Limb (tissue), 2 donors: ENCODE measurements at regions not wholly inside any gene's neighbourhood (a gene's known extent, or its start where the extent isn't known, plus 50 kb on each side); places are given as distances from the start of the nearest gene placed in this dataset.
"Not testable (repeated sequence)": the region's sequence is repeated elsewhere in the genome, so short reads cannot be mapped to it uniquely, and the experiment has no call there.

Experiments
- DNase-seq, 2 donors: peaks; one replicate each; pipeline ENCODE4 v3.0.0-alpha.2; 2016; ENCODE audit errors: extremely low spot score in 2 of 2

DNA sequence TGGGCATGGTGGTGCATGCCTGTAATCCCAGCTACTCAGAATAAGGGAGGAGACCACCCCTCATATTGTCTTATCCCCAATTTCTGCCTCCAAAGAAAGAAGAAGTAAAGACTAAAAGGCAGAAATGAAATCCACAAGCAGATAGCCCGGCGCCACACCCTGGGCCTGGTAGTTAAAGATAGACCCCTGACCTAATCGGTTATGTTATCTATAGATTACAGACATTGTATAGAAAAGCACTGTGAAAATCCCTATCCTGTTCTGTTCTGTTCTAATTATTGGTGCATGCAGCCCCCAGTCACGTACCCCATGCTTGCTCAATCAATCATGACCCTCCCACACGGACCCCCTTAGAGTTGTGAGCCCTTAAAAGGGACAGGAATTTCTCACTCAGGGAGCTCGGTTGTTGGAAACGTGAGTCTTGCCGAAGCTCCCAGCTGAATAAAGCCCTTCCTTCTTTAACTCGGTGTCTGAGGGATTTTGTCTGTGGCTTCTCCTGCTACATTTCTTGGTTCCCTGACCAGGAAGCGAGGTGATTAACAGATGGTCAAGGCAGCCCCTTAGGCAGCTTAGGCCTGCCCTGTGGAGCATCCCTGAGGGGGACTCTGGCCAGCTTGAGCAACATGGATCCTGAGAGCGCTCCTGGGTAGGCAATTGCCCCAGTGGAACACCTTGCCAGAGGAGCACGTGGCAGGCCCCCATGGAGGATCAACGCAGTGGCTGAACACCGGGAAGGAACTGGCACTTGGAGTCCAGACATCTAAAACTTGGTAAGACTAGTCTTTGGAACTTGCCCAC is 188.7 kb upstream of the NDUFV2 start:
- DNase-seq = not testable (repeated sequence)

- DNase-seq = not testable (repeated sequence)
Observed at GRCh38 chr18:8914404-8915264, 187.9 kb upstream of the NDUFV2 start.

DNA sequence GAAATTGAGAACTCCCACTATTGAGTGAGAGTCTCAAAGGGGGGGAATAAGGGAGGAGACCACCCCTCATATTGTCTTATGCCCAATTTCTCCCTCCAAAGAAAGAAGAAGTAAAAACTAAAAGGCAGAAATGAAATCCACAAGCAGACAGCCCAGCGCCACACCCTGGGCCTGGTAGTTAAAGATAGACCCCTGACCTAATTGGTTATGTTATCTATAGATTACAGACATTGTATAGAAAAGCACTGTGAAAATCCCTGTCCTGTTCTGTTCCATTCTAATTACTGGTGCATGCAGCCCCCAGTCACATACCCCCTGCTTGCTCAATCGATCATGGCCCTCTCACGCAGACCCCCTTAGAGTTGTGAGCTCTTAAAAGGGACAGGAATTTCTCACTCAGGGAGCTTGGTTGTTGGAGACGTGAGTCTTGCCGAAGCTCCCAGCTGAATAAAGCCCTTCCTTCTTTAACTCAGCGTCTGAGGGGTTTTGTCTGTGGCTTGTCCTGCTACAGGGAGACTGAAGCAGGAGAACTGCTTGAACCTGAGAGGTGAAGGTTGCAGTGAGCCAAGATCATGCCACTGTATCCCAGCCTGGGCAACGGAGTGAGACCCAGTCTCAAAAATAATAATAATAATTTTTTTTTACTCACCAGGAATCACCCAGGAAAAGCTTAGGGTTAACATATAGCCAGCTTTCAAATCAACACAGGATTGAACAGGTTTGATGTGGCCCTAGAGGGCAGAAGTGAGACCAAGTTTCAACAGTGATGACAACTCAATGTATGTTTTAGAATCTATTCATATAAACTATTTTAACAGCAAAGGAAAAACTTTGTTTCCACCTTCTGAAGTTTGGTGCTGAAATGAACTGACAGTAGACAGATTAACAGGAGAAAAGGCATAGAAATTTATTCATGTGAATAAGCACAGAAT is 181.4 kb upstream of the NDUFV2 start:
- DNase-seq = not testable (repeated sequence)

GRCh38 chr18:8926464-8926863 is 176.0 kb upstream of the NDUFV2 start:
- no peak for DNase-seq

DNA sequence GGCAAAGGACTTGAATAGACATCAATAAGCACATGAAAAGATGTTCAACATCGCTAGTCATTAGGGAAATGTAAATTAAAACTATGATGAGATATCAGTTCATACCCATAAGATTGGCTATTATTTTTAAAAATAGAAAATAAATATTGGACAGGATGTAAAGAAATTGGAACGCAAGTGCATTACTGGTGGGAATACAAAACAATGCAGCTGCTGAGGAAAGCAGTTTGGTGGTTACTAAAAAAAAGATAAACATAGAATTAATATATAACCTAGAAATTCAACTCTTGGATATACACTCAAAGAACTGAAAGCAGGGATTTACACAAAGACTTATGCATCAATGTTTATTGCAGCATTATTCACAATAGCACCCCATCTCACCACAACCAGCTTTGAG is 174.5 kb upstream of the NDUFV2 start:
- no peak for DNase-seq

DNA sequence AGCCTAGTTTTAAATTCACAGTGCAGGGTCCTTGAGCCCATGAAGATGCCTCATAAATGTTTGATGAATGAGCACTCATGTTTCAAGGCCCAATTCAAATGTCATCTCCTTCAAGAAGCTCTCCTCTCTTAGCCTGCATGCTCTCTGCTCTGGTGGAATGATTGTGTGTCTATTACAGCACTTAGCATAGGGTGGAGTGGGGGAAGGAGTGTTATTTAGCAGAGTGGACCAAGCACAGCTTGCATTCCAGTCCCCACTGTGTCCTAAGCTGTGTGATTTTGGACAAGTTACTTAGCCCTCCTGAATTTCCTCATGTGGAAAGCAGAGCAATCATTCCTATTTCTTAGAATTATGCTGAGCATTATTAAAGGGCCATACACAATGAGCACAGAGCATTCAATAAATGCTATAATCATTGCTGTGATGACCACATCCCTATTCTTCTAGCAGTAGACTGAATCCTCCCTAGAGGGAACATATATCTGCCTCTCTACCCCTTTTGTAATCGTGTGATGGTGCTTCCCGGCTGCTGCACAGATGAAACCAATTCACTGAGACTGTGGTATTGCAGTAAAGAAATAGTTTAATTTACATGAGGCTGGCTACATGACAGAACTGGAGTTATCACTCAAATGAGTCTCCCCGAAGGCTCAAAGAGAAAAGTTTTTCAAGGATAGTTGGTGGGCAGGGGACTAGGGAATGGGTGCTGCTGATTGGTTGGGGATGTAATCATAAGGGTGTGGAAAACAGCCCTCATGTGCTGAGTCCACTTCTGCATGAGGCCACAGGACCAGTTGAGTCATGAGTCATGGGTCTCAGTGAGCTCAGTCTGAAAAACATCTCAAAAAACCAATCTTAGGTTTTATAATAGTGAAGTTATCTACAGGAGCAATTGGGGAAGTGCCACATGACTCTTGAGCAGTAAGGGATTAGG is 173.4 kb upstream of the NDUFV2 start:
- DNase-seq = no peak

DNA sequence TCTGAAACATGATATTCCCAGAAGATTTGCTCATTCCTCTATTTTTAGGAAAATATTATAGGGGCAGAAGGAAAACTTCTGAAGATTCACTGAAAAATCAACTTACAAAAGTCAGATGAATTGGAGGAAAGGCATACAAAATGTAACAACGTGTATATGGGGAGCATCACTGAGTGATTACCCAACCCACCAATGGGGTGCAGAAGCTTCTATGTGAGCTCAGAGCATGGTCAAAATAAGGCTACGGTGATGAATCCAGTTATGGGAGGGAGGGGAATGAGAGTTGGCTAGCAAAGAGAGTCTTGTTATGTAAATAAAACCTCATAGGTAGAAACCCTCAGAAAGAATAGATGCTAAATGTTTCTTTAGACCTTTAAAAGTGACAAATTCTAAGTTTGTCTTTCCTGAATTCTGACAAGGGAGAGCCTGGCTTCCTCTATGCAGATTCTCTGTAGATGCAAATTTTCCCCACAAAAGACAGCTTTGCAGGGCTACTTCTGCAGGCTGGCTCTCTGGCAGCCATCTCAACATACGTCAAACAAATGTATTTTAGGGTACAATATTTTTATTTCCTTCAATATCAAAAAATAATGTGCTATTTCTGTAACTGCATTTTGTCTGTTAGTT is 171.4 kb upstream of the NDUFV2 start:
- DNase-seq = no peak

DNA sequence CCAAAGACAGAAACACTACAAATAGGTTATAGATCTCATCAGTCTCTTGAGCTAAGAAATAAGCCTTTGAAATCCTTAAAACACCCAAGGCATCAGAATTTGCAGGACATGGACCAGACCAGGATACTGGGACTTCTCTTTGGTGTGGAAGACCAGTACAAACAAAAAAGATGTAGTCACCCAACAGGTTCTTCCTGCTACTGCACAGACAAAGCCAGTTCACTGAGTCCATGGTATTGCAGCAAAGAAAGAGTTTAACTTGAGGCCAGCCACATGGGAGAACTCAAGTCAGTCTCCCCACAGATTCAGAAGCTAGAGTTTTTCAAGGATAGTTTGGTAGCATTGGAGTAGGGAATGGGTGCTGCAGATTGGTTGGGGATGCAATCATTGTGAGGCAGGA is 169.6 kb upstream of the NDUFV2 start:
- DNase-seq = no peak

DNA sequence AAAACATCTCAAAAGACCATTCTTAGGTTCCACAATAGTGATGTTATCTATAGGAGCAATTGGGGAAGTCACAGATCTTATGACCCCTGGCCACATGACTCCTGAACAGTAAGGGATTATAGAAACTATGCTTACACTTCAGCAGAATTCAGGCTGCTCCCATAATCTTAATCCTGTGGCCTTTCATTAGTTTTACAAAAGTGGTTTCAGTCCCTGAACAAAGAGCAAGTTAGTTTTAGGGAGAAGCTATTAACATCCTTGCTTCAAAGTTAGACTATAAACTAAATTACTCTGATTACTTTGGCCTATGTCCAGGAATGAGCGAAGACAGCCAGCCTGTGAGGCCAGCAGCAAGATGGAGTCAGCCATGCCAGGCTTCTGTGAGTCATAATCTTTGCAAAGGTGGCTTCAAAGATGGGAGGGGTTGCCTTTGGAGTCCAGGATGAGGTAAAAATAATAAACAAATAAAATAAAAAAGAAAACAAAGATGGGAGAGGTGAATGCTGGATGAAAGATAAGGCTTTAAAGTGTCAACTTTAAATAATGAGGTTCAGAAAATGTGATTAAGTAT is 168.7 kb upstream of the NDUFV2 start:
- no peak for DNase-seq

- not testable (repeated sequence) for DNase-seq
Observed at GRCh38 chr18:8935346-8935745, 167.2 kb upstream of the NDUFV2 start.

DNA sequence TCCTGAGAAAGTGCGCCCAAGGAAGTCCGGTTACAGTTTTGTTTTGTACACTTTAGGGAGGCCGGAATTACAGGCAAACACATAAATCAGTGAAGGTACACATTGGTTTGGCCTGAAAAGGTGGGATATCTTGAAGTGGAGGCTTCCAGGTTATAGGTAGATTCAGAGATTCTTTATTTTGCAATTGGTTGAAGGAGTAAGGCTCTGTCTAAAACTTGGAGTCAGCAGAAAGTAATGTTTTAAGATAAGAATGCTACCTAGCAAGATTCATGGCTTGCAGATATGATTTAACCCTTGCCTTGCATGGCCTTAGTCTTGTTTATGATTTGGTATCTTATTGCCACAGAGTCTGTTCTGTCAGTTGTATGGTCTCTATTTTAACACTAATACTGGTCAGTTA is 165.9 kb upstream of the NDUFV2 start:
- no peak for DNase-seq

GRCh38 chr18:8937160-8938094 is 165.1 kb upstream of the NDUFV2 start:
- DNase-seq = peak in 1 of 2 donors; percentile 53

DNA sequence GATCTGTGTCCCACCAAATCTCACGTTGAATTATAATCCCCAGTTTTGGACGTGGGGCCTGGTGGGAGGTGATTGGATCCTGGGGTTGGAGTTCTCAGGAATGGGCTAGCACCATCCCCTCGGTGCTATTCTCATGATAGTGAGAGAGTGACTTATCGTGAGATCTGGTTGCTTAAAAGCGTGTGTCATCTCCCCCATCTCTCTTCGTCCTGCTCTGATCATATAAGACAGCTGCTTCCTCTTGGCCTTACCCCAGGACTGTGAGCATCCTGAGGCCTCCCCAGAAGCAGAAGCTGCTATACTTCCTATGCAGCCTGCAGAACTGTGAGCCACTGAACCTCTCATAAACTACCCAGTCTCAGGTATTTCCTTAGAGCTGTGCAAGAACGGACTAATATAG is 163.7 kb upstream of the NDUFV2 start:
- no peak for DNase-seq

DNA sequence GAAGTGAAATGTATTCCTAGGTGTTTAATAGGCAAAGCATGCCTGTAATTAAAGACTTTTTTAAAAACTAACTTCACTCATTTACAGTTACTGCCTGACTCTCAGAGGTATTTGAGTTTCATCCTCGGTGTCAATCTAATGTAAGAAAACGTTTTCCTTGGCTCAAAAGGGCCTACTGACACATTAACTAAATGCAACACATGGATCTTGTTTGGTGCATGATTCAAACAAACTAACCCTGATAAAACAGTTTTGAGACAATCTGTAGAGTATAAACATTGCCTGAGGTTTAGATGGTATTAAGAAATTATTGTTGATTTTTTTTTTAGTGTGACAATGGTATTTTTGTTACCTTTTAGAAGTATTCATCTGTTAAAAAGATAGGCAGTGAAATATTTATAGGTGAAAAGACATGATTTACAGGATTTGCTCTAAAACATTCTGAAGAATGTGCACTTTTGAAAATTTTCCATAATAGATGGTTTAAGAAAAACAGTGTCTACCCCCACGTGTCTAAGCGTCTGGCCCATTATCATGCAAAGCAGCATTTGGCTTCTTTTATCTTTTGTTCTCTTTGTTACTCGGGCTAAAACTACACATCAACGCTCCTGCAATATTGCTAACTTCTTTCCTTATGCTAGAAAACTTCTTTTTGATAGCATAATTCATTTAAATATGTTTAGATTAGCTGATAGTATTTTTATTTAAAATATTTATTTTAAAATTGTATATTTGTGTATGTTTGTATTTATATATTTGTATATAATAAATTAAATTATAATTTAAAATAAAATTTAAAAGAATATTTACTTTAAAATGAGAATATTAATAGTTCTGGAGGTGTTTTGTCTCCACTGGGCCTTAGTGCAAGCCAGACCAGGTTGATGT is 160.2 kb upstream of the NDUFV2 start:
- no peak for DNase-seq

- no peak for DNase-seq
Observed at GRCh38 chr18:8942909-8943545, 159.5 kb upstream of the NDUFV2 start.

GRCh38 chr18:8943900-8944870 is 158.3 kb upstream of the NDUFV2 start:
- DNase-seq = no peak
